GM19328 (cell line): ENCODE measurements at regions not wholly inside any gene's neighbourhood (a gene's known extent, or its start where the extent isn't known, plus 50 kb on each side); places are given as distances from the start of the nearest gene placed in this dataset.

Experiments
- ATAC-seq: cut with Tn5 transposase; IDR thresholded peaks from one replicate; pipeline ENCODE4 v1.9.1; 2021; ENCODE audit warnings: mild to moderate bottlenecking, moderate library complexity; ENCODE audit not compliant: unreplicated experiment

DNA sequence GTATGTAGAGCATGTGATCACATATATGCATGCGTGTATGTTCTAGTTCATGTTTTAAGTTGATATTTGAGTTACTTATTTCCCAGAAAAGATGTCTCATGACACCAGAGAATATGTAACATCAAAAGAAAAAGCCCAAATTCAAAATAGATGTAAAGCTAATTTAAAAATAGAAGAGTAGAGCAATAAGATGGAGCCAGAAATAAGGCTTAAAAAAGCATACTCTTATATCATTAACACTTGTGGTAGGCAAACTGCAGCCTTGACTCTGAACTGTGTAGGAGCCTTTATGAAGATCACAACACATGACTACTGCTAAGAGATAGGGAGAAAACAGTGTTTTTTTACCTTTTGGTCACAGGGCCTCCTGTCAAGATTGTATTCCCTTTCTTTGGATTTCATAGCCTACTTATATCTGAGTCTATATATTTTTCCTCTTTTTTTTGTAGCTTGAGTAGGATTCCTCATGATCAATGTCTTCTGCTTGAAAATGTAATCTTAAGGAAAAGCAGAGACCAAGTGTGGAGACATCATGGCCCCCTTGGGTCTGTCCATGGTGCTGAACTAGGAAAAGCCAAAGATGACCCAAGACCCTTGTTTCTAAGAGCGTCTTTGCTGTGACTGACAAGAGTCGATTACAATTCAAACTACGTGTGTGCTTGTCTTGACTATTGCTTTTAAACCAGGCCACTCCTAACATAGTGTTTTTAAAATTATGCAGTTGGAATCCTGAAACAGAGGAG, 390.4 kb downstream of the SHISA9 start:
- ATAC-seq = no peak

DNA sequence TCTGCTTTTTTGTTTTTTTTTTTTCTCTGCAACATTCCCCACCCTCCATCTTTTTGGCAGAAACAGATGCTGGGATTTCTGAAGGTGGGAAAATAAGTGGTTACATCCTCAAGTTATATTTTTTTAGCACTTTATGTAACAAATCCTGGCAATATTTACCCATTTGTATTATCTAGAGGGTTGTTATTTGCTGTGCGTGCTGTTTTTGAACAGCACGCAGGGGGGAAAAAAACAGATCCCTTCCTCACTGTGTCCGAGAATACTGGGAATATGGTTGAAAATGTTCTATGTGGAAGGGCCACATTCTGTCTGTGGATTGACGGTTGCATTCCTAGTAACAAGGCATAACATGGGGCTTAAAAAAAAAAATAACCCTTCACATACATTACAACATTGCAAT, 394.8 kb downstream of the SHISA9 start:
- ATAC-seq = no peak

DNA sequence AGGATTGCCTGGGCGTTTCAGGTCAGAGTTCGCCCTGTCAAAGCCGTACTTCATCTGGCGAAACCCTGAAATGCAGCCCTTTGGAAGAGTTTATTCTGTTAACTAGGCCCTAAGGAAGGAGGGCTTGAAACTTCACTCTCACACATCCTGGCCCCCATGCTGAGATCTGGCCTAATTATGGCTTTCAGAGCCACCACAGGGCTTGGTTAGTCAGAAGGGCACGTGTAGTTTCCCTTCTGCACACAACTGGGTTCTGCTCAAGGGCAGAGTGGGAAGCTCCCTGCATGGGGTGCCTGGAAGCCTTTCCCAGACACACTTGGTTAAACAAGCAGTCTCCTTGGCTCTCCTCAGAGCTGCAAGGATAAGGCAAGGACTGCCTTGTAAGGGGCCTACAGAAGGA, 397.3 kb downstream of the SHISA9 start:
- ATAC-seq = no peak

DNA sequence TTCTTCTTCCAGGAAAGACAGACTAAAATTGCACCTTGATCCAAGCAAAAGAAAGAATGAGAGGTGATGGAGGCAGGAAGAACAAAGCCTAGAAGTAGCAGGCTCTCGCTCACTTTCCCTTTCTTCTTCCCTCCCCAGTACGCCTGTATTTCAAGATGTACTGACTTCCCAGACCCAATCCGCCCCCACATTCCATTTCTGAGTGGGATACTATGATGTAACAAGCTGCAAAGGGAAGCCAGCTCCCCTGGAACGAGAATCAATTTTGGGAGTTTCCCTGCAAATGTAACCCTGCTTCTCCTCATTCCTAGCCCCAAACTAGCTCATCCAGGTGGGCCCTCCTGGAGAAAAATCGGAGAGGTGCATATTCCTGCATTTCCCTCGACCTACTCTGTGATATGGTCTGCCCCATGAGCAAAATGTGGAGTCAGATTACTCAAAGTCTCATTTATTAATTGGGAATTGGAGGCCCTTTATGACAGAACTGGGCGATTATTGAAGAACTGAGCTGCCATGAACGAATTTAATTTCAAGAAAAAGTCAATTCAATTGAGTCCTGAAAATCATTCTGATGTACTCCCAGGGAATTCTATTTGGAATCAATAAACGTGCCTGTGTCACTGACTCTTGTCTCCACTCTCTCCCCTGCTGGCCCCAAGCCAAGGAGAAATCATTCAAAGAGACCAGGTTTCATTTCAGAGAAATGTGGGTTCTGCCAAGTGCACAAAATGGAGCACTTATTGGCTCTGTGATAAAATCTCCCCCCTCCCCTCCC, 398.9 kb downstream of the SHISA9 start:
- no peak for ATAC-seq

DNA sequence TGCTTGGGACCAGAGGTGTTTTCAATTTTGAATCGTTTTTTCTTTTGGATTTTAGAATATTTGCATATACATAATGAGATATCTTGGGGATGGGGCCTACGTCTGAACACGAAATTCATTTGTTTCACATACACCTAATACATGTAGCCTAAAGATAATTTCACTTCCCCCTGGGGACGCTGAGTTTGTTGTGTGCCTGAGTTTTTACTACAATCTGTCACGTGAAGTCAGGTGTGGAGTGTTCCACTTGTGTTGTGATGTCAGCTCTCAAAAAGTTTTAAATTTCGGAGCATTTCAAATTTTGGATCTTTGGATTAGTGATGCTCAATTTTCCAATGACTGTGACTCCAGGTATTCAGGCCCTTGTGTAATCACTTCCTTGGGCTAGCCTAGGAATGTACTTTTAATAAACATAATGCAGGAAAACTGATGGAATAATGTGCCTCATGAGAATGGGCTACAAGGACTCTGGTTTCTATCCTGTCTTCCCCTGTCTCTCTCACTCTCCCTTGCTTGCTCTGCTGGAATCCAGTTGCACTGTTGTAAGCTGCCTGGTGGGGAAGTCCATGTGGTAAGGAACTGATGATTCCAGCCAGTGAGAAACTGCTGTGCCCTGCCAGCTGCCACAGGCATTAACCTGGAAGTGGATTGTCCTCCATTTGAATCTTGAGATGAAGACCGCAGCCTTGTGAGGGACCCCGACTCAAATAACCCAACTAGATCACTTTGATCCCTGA, 403.8 kb downstream of the SHISA9 start:
- ATAC-seq = no peak

DNA sequence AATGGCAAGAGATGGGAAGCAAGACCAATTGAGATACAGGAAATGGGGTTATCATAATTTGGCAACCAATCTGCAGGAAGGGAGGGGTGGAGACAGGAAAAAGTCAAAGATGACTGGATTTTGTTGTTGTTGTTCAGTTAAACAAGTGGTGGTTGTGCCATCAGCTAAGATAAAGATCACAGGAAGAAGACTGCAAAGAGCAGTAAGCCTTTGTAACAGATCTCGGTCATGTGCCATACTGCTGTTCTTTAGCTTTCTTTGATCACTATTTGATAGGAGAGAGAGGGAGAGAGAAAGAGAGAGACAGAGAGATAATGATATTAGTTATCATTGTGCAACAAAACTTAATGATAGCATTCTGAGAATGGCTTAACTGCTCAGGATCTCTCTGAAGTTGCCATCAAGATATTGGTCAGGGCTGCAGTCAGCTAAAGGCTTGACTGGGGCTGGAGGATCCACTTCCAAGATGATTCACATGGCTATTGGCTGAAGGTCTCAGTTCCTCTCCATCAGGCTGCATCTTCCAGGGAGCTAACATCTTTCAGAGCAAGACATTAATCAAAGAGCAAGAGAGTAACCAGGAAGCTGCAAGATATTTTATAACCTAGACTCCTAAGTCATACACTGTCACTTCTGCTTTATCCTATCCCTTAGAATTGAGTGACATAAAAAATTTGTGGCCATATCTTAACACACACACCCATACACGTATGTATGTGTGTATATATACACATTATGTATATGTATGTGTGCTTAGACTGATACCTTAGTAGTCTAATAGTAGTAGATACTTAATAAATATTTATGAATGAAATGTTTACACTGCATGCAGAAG, 405.0 kb downstream of the SHISA9 start:
- no peak for ATAC-seq

DNA sequence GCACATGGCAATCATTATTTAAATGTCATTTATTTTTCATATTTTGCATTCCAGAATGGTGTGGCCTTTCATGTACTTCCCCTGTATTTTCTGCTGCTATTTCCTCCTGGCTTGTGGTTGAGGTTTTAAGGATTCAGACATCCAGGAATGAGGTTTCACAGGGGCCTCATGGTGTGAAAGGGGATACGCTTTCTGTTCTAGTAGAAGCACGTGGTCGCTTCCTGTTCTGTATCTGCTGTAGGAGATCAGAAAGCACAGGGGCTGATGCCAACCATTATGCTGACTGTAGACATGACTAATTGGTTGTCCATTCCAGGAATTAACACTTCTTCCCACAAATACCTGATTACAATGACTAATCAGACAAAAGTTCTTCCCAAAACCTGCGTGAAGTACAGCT, 405.9 kb downstream of the SHISA9 start:
- no peak for ATAC-seq

DNA sequence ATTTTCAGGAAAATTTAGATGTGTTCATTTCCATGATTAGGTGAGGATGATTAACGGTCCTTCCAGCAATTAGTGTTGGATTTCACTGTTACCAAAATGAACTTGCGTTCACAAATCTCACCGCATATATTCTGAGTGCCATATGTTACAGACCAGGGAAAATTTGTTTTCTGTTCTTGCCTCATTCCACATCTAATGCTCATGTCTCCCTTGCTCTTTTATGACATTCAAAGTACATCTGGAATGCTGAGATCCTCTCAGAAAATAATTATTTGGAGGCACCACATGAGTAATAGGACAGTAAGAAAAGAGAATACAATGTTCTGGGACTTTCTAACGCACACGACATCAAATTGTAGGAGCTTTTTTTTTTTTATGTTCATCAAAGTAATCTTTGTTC, 406.5 kb downstream of the SHISA9 start:
- ATAC-seq = no peak

DNA sequence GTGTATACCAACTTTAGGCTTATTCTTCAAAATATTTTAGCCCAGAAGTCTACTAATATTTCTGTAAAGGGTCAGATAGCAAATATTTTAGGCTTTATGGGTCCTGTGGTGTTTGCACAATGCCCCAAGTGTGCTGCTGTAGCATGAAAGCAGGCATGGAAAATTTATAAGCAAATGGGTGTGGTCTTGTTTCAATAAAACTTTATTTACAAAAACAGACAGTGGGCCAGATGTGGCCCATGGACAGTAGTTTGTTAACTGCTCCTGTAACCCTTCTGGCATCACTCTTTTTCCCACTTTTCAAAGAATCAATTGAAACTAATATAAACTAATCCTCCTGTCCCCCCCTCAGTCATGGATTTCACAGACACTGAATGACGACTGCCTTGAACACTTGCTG, 410.7 kb downstream of the SHISA9 start:
- ATAC-seq = no peak

DNA sequence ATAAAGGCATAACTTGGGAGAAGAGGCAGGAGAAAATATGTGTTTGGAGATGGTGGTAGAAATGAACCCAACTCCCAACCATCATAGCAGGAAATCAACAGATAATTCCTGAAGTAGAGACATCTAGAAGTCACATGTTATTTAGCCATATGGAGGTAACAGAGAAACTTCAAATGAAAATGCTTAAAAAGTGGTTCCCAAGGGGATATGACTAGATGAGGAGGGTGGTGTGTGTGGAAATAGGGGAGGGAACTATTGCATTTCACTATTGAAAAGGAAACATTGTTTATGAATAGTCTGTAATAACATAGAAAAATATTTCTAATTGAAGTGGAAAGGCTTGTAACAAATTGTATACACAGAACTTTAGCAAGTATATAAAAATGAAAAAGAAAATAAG, 412.0 kb downstream of the SHISA9 start:
- no peak for ATAC-seq

DNA sequence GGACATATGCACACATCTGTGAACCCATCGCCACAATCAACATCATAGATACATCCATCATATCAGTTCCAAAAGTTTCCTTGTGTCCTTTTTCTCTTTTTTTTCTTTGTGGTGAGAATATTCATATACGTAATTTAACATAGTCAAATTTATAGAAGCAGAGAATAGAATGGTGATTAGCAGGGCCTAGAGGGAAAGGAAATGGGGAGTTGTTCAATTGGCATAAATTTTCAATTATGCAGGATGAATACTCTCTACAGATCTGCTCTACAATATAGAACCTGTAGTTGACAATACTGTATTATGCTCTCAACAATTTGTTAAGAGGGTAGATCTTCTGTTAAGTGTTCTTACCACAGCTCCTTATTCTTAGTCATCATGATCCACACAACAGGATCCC, 413.2 kb downstream of the SHISA9 start:
- no peak for ATAC-seq

DNA sequence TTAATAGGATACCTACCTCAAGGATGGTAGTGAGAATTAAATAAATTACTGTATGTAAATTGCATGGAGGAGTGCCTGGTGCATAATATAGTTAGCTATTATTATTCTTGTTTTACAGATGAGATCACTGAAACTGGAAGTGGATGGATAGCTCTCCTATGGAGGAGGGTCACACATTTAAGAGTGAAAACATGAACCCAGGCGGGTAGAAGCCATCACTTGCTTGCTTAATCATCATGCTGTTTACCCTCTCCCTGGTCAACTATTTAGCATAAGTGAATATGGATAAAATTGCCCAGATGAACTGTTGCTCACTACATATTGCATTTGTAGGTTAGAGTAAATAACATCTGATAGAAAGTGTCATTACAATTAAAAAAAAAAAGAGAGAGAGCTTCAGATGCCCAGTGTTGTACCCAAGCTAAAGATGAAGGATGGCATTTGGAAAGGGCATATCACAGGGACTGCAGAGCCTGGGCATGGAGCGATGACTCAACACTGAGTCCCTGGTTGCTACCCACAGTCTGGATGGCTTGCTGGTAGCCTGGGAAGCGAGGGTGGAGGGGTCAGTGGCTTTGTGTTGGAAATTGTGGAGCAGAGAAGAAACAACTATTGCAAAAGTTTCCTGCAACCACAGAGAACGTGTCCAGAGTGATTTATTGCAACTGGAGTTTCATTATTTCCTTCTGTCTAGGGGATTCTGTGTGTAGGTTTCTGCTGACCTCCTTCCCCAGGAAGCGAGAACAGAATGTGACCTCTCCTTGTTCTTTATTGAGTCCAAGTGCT, 414.4 kb downstream of the SHISA9 start:
- no peak for ATAC-seq

DNA sequence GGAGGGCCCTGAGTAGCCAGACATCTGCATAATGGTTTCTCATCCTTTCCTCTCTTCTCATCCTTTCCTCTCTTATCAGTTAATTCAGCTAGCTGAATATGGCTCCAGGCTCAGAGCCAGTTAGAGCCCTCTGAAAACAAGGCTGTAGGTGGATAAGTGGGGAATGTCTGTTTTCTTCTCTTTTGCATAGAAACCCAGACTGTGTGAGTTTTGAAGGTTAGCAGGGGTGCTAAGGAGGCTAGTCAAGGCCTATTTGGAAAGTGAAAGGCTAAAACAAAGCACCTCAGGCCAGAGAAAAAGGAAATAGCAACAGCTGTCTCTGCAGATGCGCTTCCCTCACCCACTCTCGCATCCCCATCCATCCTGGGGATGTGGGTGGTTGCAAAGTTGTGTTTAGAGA, 420.9 kb downstream of the SHISA9 start:
- no peak for ATAC-seq

DNA sequence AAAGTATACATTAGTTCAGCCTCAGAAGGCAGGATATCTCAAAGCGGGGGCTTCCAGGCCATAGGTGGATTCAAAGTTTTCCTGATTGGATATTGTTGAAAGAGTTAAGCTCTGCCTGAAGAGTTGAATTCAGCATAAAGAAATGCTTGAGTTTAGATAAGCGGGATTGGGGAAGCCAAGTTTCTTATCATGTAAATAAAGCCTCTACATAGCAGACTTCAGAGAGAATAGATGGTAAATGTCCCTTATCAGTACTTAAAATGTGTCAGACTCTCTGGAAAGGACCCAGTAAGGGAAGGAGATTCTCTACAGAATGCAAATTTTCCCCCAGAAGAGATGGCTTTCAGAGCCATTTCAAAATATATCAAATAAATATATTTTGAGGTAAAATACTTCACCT, 423.5 kb downstream of the SHISA9 start:
- ATAC-seq = no peak

DNA sequence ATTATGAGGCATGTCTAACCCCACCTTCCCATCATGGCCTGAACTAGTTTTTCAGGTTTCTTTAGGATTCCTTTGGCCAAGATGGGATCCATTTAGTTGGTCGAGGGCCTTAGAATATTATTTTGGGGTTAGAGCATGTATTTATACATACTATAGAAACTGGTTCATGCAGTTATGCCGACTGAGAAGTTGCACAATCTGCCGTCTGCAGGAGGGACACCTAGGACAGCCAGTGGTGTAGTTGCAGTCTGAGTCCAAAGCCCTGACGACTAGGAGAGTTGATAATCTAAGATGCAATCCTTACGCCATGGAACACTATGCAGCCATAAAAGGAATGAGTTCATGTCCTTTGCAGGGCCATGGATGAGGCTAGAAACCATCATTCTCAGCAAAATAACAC, 424.0 kb downstream of the SHISA9 start:
- ATAC-seq = no peak

DNA sequence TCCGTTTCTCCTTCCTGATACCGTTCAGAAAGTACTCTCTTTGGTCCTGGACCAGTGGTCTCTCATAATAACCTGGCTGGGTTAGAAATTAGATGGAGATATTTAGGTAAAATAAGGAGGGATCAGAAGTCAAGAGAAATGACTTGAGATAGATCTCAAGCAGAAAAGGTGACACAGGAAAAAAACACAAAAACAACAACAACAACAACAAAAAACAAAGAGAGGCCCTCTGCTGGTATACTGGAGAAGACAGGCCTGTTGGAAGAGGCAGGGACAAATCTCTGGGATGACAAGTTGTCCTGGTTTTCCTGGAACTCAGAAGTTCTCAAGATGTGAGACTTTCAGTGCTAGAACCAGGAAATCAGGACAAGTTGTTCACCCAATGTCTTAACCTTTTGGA, 430.5 kb downstream of the SHISA9 start:
- no peak for ATAC-seq

DNA sequence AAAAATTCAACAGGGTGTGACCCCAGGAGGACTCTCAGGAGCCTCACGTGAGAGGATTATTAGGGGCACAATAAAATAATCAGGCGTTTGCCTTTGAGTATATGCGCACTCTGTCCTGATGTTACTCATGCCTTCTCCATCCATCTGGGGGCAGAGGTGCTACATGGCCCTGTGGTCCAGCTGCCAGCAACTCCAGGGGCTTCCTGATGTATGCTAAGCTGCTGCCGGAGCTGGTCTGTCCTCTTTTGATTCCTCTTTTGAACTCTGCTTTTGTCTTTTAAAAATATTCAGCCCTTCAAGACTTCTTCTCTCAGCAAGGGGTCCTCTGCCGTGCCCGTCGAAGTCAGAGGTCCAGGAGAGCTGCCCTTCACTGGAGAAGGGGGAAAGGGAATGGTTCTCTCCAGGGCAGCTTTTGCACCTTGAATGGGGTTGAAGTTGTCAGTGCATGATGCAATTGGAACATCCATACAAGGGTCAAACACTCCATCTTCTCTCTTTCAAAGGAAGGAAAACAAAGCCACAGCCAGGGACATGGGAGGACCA, 431.4 kb downstream of the SHISA9 start:
- ATAC-seq = no peak

DNA sequence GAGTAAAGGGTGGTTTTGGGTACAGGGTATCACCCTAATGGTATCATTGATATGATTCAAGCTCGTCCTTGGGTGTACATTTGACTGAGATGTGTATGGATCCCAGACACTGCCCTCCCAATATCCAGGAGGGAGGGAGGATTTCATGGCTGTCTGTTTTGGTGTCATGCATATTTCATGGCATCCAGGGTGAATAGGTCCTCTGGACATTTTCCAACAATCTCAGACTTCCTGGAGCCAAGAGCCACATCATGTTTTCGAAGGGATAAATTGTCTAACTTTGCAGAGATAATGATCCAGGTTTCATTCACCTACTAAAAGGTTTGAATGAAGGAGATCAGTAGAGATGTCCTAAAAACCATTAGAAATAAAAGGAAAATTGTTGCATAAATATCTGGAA, 431.9 kb downstream of the SHISA9 start:
- no peak for ATAC-seq

DNA sequence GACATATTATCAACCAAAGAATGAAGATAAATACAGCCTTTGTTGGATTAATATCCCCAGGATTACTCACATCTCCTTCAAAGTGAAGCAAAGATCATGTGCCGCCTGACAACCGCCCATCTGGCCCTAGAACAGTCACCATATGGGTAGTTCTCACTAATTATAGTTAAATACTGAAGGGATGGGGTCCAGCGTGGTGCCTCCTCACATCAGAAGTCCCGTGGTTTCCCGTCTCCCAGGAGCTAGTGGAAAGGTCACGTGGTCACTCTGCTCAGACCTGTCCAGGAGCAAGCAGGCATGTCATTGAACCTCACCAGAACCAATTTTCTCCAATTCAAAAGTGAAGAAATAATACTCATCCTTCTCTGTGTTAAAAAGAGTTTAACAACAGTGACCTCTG, 434.5 kb downstream of the SHISA9 start:
- no peak for ATAC-seq

DNA sequence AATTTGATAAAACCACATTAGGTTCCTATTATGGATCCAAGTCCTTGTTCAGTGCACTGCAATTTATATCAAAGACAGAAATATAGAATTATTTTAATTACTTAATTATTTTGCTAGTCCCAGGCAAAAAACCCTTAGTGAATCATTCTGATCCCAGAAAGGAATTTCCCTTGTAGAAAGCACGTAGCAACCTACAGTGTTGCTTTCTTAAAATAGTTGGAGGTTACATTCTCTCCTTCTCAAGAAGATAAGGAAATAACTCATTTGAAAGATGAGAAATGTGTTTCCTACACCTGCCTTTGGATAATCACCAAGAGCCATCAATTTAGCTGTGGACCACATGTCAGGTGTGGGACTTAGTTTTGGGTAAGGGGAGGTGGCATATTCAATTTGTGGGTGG, 434.9 kb downstream of the SHISA9 start:
- ATAC-seq = no peak
